Stomach (tissue), 8 donors: ENCODE measurements at regions not wholly inside any gene's neighbourhood (a gene's known extent, or its start where the extent isn't known, plus 50 kb on each side); places are given as distances from the start of the nearest gene placed in this dataset.
"Not testable (repeated sequence)": the region's sequence is repeated elsewhere in the genome, so short reads cannot be mapped to it uniquely, and the experiment has no call there.

Source experiments
- DNase-seq, 2 donors: peaks; one replicate each; pipeline versions ENCODE4 v3.0.0 to v3.0.0-alpha.2; 2013 to 2019
- H3K27ac ChIP-seq, 5 donors: fragments of 200-600 bp in 4 of 5; sonication (generic) in 4 of 5; one replicate each; pipeline ENCODE4 v1.5.1; 2013 to 2019; ENCODE audit warnings: mild to moderate bottlenecking in 1 of 5, moderate library complexity in 1 of 5
- H3K27me3 ChIP-seq, 3 donors: fragments of 200-600 bp; sonication (generic); one replicate each; pipeline ENCODE4 v1.5.1; 2017 to 2019; ENCODE audit warnings: mixed run types in 1 of 3
- H3K36me3 ChIP-seq, 4 donors: fragments of 200-600 bp; sonication (generic); 1 replicate in 3 of 4; 2 replicates in 1 of 4; pipeline ENCODE4 v1.5.1; 2016 to 2019
- H3K4me1 ChIP-seq, 4 donors: fragments of 200-600 bp; sonication (generic); one replicate each; pipeline ENCODE4 v1.5.1; 2016 to 2019
- H3K4me3 ChIP-seq, 4 donors: fragments of 200-600 bp; sonication (generic) in 3 of 4; one replicate each; pipeline ENCODE4 v1.5.1; 2016 to 2019; ENCODE audit warnings: mild to moderate bottlenecking in 1 of 4
- H3K9me3 ChIP-seq, 4 donors: fragments of 200-600 bp; sonication (generic); one replicate each; pipeline ENCODE4 v1.5.1; 2016 to 2019
- CTCF ChIP-seq, 7 experiments: fragments of 450-650 bp in 4 of 7; fragments of 200-600 bp in 3 of 7; sonication (generic) in 3 of 7; IDR thresholded peaks; one replicate each; pipeline ENCODE4 v1.5.1; 2016 to 2019; ENCODE audit warnings: antibody characterized with exemption in 7 of 7, control low read depth in 2 of 7, mild to moderate bottlenecking in 1 of 7
- EP300 ChIP-seq: sonication (generic); formaldehyde crosslinking; IDR thresholded peaks from one replicate; pipeline ENCODE4 v1.6.1; 2017; ENCODE audit warnings: antibody characterized with exemption
- POLR2A ChIP-seq, 4 donors: fragments of 450-650 bp; IDR thresholded peaks; one replicate each; pipeline ENCODE4 v1.6.1; 2016; ENCODE audit warnings: antibody characterized with exemption in 4 of 4, control low read depth in 2 of 4, mild to moderate bottlenecking in 1 of 4, moderate library complexity in 1 of 4
- POLR2AphosphoS5 ChIP-seq, 3 donors: sonication (generic); formaldehyde crosslinking; IDR thresholded peaks; one replicate each; pipeline ENCODE4 v1.6.1; 2016; ENCODE audit warnings: antibody characterized with exemption in 3 of 3
- WGBS, 5 donors: extraction: QIAGEN DNeasy Blood & Tissue Kit in 3 of 5; methylation state at CpG; one replicate each; pipeline versions ENCODE4 v1.1.5 to v1.1.7; 2013 to 2018; 5-methylcytosine and 5-hydroxymethylcytosine counted together
- intact Hi-C: fragments of 100-400 bp; cut with DNase I; formaldehyde crosslinking; loops from one replicate; pipeline ENCODE4 v1.15.1; 2023; ENCODE audit warnings: low total_unique reads
- donor health status: healthy with polysubstance abuse.
- donor health status: Bipolar disorder and iron deficiency.
- donor health status: healthy.

- TF ChIP-seq CTCF (IDR thresholded peaks at IDR 0.05): no peak
- TF ChIP-seq EP300: no peak
- TF ChIP-seq POLR2AphosphoS5 (IDR thresholded peaks at IDR 0.05): no peak
- no peak for TF ChIP-seq POLR2A (IDR thresholded peaks at IDR 0.05)
- 83 to 98% (median 87%) methylated on average over 1 of the region's 1 CpG for WGBS, 5 donors
- Histone ChIP-seq H3K9me3 (peaks cover 0 to 20% (median 11%) of the 10 kb centered on the region in 4 donors), H3K4me1 (peaks cover 0 to 2% (median 2%) of the 10 kb centered on the region in 4 donors), H3K36me3 (no peaks in the 10 kb centered on the region), H3K27me3 (no peaks in the 10 kb centered on the region), H3K4me3 (no peak overlapping the region), H3K27ac (no peak overlapping the region)
- intact Hi-C loops: no loop called here
- DNase-seq: no peak
These were observed 70.4 kb upstream of the VCAM1 start for GRCh38 chr1:100649146-100649545.

- Histone ChIP-seq H3K36me3 (no peaks in the 10 kb centered on the region), H3K27ac (no peak overlapping the region), H3K4me1 (peaks cover 5 to 21% (median 15%) of the 10 kb centered on the region in 4 donors), H3K9me3 (peaks cover 0 to 7% (median 1%) of the 10 kb centered on the region in 4 donors), H3K27me3 (no peaks in the 10 kb centered on the region), H3K4me3 (no peak overlapping the region)
- WGBS, 5 donors: 46 to 62% (median 55%) methylated on average over 10 of the region's 10 CpGs
- intact Hi-C loops: no loop called here
- TF ChIP-seq CTCF (IDR thresholded peaks at IDR 0.05) (no peak), EP300 (no peak), POLR2A (IDR thresholded peaks at IDR 0.05) (no peak), POLR2AphosphoS5 (IDR thresholded peaks at IDR 0.05) (no peak)
- DNase-seq: no peak
These were observed 61.4 kb upstream of the VCAM1 start for GRCh38 chr1:100657876-100658715.

- no peak for TF ChIP-seq CTCF (IDR thresholded peaks at IDR 0.05)
- TF ChIP-seq POLR2AphosphoS5 (IDR thresholded peaks at IDR 0.05): no peak
- no peak for TF ChIP-seq POLR2A (IDR thresholded peaks at IDR 0.05)
- TF ChIP-seq EP300: no peak
- Histone ChIP-seq H3K27ac (no peak overlapping the region), H3K36me3 (no peaks in the 10 kb centered on the region), H3K27me3 (no peaks in the 10 kb centered on the region), H3K9me3 (peaks cover 0 to 2% (median 0%) of the 10 kb centered on the region in 4 donors), H3K4me3 (no peak overlapping the region), H3K4me1 (peaks cover 5 to 21% (median 15%) of the 10 kb centered on the region in 4 donors)
- no peak for DNase-seq
- intact Hi-C loops: no loop called here
These were observed 60.9 kb upstream of the VCAM1 start for GRCh38 chr1:100658716-100659026.

- Histone ChIP-seq H3K4me3 (no peak overlapping the region), H3K36me3 (no peaks in the 10 kb centered on the region), H3K27me3 (no peaks in the 10 kb centered on the region), H3K9me3 (no peaks in the 10 kb centered on the region), H3K4me1 (peaks cover 5 to 21% (median 15%) of the 10 kb centered on the region in 4 donors), H3K27ac (no peak overlapping the region)
- intact Hi-C loops: no loop called here
- no peak for TF ChIP-seq CTCF (IDR thresholded peaks at IDR 0.05)
- TF ChIP-seq EP300: no peak
- no peak for TF ChIP-seq POLR2AphosphoS5 (IDR thresholded peaks at IDR 0.05)
- no peak for TF ChIP-seq POLR2A (IDR thresholded peaks at IDR 0.05)
- DNase-seq: no peak
- WGBS, 5 donors: 58 to 82% (median 69%) methylated on average over 1 of the region's 1 CpG
These were observed 58.4 kb upstream of the VCAM1 start for GRCh38 chr1:100661176-100661575.

- intact Hi-C loops: not testable (repeated sequence)
- 72 to 93% (median 76%) methylated on average over 7 of the region's 7 CpGs for WGBS, 5 donors
These were observed 51.0 kb upstream of the VCAM1 start for GRCh38 chr1:100668494-100668893.

More at GRCh38 chr1:100668494-100668893, 51.0 kb upstream of the VCAM1 start:
- not testable (repeated sequence) for H3K4me3 ChIP-seq, H3K36me3 ChIP-seq, H3K4me1 ChIP-seq, H3K27me3 ChIP-seq, H3K9me3 ChIP-seq, H3K27ac ChIP-seq, DNase-seq
